H1 (cell line): ENCODE measurements at regions not wholly inside any gene's neighbourhood (a gene's known extent, or its start where the extent isn't known, plus 50 kb on each side); places are given as distances from the start of the nearest gene placed in this dataset.

Experiments used
- BACH1 ChIP-seq: IDR thresholded peaks from 2 replicates; pipeline ENCODE4 v1.6.1; 2012; ENCODE audit warnings: low read length, improper control_type of control experiment
- CBX8 ChIP-seq: fragments of 300-800, 300-1000 bp; sonication (generic); IDR thresholded peaks from 2 replicates; pipeline ENCODE4 v1.7.1; 2016; ENCODE audit warnings: low read depth, low read length, borderline replicate concordance
- CTBP2 ChIP-seq: IDR thresholded peaks from 2 replicates; pipeline ENCODE4 v1.7.0; 2011; ENCODE audit warnings: borderline replicate concordance, mild to moderate bottlenecking, moderate library complexity, mixed read lengths, low read length; ENCODE audit not compliant: insufficient read depth, insufficient read length
- RFX5 ChIP-seq: IDR thresholded peaks from 2 replicates; pipeline ENCODE4 v1.6.1; 2011; ENCODE audit warnings: low read depth, low read length, improper control_type of control experiment, borderline replicate concordance
- SIX5 ChIP-seq: IDR thresholded peaks from 2 replicates; pipeline ENCODE4 v1.6.1; 2011; ENCODE audit warnings: mild to moderate bottlenecking, low read depth, low read length
- TAF1 ChIP-seq: IDR thresholded peaks from 2 replicates; pipeline ENCODE4 v1.6.1; 2011; ENCODE audit warnings: mild to moderate bottlenecking, low read depth, low read length
- TF ChIP-seq, protein P1 (sequence below): IDR thresholded peaks from 2 replicates; pipeline ENCODE4 v1.6.1; 2012; ENCODE audit warnings: low read length, inconsistent platforms
- TF ChIP-seq, protein P2 (sequence below): IDR thresholded peaks from 2 replicates; pipeline ENCODE4 v1.6.1; 2011; ENCODE audit warnings: low read length, improper control_type of control experiment

DNA sequence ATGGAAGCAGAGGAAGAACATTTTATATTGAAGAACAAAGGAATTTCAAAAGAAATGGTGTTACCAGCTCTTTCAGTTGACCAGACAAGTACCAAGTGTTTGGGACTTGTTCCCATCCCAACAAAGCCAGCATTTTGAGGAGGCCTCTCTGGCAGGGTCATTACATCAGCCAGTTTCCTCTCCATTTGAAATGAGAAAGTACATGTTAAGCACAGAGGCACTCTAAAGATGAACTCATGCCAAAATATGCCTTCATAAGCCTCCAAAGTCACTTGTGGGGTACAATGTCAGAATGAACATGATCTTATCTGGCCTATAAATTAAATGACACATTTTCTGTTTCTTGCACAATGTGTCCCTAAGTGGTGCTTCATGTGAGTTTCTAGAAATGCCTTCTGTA is 223.9 kb downstream of the PRL start (continued):
- TF ChIP-seq CBX8 (no peak), TAF1 (no peak), CTBP2 (no peak), BACH1 (no peak), SIX5 (no peak), RFX5 (no peak)
- TF ChIP-seq, protein P1, sequence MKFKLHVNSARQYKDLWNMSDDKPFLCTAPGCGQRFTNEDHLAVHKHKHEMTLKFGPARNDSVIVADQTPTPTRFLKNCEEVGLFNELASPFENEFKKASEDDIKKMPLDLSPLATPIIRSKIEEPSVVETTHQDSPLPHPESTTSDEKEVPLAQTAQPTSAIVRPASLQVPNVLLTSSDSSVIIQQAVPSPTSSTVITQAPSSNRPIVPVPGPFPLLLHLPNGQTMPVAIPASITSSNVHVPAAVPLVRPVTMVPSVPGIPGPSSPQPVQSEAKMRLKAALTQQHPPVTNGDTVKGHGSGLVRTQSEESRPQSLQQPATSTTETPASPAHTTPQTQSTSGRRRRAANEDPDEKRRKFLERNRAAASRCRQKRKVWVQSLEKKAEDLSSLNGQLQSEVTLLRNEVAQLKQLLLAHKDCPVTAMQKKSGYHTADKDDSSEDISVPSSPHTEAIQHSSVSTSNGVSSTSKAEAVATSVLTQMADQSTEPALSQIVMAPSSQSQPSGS = no peak
- TF ChIP-seq, protein P2, sequence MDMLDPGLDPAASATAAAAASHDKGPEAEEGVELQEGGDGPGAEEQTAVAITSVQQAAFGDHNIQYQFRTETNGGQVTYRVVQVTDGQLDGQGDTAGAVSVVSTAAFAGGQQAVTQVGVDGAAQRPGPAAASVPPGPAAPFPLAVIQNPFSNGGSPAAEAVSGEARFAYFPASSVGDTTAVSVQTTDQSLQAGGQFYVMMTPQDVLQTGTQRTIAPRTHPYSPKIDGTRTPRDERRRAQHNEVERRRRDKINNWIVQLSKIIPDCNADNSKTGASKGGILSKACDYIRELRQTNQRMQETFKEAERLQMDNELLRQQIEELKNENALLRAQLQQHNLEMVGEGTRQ = no peak
- TF ChIP-seq, all 59 proteins: peak for 0
